Peyer's patch (tissue), 4 donors: ENCODE measurements at regions not wholly inside any gene's neighbourhood (a gene's known extent, or its start where the extent isn't known, plus 50 kb on each side); places are given as distances from the start of the nearest gene placed in this dataset.

Experiments
- DNase-seq, 3 donors: peaks; one replicate each; pipeline ENCODE4 v3.0.0-alpha.2; 2017 to 2019
- H3K27ac ChIP-seq, 4 donors: fragments of 200-600 bp; sonication (generic); one replicate each; pipeline ENCODE4 v1.5.1; 2016 to 2019
- H3K27me3 ChIP-seq, 2 donors: fragments of 200-600 bp; sonication (generic); one replicate each; pipeline ENCODE4 v1.5.1; 2019
- H3K36me3 ChIP-seq, 3 donors: fragments of 200-600 bp; sonication (generic); one replicate each; pipeline ENCODE4 v1.5.1; 2016 to 2019
- H3K4me1 ChIP-seq, 4 donors: fragments of 200-600 bp; sonication (generic); one replicate each; pipeline ENCODE4 v1.5.1; 2016 to 2019
- H3K4me3 ChIP-seq, 4 donors: fragments of 200-600 bp; sonication (generic); 1 replicate in 3 of 4; 2 replicates in 1 of 4; pipeline ENCODE4 v1.5.1; 2016 to 2019; ENCODE audit warnings: mild to moderate bottlenecking in 1 of 4
- H3K9me3 ChIP-seq, 4 donors: fragments of 200-600 bp; sonication (generic); one replicate each; pipeline ENCODE4 v1.5.1; 2016 to 2019; ENCODE audit warnings: mild to moderate bottlenecking in 1 of 4
- POLR2A ChIP-seq, 2 donors: fragments of 450-650 bp; IDR thresholded peaks; one replicate each; pipeline ENCODE4 v1.5.1; 2017; ENCODE audit warnings: antibody characterized with exemption in 2 of 2, mild to moderate bottlenecking in 2 of 2, moderate library complexity in 2 of 2
- TF ChIP-seq, protein P1 (sequence below), 6 experiments: fragments of 450-650 bp in 4 of 6; fragments of 200-600 bp in 2 of 6; sonication (generic) in 1 of 6; IDR thresholded peaks; one replicate each; pipeline ENCODE4 v1.5.1; 2017 to 2019; ENCODE audit warnings: antibody characterized with exemption in 6 of 6, mild to moderate bottlenecking in 3 of 6, moderate library complexity in 1 of 6

DNA sequence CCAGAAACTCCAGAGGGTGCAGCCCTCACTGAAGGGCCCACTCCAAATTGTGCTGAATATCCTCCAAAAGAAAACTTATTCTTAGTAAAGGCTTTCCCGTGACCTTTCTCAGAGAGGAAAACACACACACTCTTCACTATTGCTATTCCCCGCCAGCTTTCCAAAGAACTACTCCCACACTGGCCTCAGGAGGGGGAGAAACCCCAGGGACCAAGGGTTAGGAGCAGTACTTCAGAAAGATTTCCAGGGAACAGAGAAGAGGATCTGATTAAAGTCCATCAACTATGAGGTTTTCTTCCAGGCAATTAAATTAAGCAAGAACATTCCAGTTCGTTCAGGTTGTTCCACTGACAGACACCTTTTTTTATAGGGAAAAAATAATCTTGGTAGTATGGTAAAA, 150.2 kb downstream of the TTC32 start:
- DNase-seq: no peak
- no peak overlapping the region for H3K27ac ChIP-seq

DNA sequence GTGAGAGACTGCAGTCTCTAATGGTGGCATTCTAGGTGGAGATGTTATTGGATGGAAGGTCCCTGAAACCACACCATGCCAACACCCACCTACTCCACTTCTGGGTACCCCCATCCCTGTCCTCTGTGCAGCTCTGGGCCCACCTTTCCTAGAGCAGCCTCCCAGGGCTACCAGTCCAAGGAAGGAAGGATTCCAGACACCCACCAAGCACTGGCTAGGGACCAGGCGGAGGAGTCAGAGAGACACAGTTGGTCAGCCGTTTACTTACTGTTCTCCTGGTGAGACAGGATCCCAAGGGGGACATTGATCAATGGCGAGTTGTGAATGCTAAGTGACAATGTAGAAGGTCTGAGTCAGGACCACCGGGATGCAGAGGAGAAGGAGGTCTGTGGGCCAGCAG, 151.6 kb downstream of the TTC32 start:
- Histone ChIP-seq H3K27me3 (no peaks in the 10 kb centered on the region), H3K4me1 (no peaks in the 10 kb centered on the region), H3K4me3 (no peak overlapping the region), H3K27ac (no peak overlapping the region), H3K9me3 (no peaks in the 10 kb centered on the region), H3K36me3 (no peaks in the 10 kb centered on the region)
- no peak for DNase-seq
- TF ChIP-seq, protein P1, sequence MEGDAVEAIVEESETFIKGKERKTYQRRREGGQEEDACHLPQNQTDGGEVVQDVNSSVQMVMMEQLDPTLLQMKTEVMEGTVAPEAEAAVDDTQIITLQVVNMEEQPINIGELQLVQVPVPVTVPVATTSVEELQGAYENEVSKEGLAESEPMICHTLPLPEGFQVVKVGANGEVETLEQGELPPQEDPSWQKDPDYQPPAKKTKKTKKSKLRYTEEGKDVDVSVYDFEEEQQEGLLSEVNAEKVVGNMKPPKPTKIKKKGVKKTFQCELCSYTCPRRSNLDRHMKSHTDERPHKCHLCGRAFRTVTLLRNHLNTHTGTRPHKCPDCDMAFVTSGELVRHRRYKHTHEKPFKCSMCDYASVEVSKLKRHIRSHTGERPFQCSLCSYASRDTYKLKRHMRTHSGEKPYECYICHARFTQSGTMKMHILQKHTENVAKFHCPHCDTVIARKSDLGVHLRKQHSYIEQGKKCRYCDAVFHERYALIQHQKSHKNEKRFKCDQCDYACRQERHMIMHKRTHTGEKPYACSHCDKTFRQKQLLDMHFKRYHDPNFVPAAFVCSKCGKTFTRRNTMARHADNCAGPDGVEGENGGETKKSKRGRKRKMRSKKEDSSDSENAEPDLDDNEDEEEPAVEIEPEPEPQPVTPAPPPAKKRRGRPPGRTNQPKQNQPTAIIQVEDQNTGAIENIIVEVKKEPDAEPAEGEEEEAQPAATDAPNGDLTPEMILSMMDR (IDR thresholded peaks at IDR 0.05): no peak
- TF ChIP-seq POLR2A (IDR thresholded peaks at IDR 0.05): no peak

More for the DNA sequence above, 150.2 kb downstream of the TTC32 start:
- Histone ChIP-seq H3K9me3 (no peaks in the 10 kb centered on the region), H3K4me3 (no peak overlapping the region), H3K27me3 (no peaks in the 10 kb centered on the region), H3K4me1 (no peaks in the 10 kb centered on the region), H3K36me3 (no peaks in the 10 kb centered on the region)
- TF ChIP-seq, protein P1 (IDR thresholded peaks at IDR 0.05): no peak
- no peak for TF ChIP-seq POLR2A (IDR thresholded peaks at IDR 0.05)

DNA sequence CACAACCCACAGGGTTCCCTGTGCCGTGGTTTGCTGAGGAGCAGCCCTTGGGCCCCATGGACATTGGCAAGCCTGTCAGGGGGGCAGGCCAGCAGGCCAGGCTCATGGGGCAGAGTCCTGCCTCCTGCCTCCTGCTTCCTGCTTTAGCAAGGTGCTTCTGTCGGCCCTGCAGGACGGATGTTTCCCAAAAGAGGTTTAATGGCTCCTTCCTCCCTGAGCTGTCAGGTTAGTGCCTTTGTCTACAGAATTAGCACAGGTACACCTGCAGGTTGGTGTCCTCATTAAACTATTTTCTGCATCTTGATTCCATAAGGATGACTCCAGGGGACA, 152.3 kb downstream of the TTC32 start:
- no peak for DNase-seq
- Histone ChIP-seq H3K27me3 (no peaks in the 10 kb centered on the region), H3K4me3 (no peak overlapping the region), H3K36me3 (no peaks in the 10 kb centered on the region), H3K9me3 (no peaks in the 10 kb centered on the region), H3K4me1 (no peaks in the 10 kb centered on the region), H3K27ac (no peak overlapping the region)
- TF ChIP-seq, protein P1 (IDR thresholded peaks at IDR 0.05): no peak
- TF ChIP-seq POLR2A (IDR thresholded peaks at IDR 0.05): no peak

DNA sequence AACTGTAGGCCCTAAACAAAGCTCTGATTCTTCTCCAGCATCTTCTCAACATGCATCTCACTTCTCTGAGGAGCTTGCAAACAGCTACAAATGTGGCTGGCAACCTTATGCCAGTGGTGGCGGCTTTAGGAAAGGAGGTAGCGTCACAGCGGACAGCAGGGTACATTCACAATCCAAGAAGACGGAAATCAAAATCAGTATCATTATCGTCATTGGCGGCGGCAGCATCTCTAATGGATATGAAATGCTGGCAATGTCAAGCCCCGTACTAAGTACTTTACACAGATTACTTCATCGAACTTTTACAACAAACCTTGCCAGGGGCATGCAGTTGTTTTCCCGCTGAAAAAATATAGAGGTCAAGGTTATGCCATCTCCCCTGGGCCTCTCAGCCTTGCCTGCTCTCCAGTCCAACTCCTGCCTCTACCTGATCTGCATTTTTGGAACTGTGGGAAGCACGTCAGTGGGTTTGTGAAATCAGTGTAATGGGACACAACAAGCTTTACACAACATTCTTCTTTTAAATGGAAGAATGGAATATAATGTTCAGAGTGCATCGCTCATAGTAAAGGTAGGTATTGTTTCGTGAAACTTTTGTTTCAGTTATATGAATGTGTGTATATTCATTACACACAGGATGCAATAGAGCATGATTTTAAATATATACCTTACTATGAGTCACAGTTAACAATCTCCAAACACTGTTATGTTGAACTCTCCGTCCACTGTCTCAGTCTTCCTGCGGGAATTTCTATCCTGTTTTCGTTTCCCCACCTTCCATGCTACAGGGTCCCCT, 152.9 kb downstream of the TTC32 start:
- Histone ChIP-seq H3K4me1 (no peaks in the 10 kb centered on the region), H3K9me3 (no peaks in the 10 kb centered on the region), H3K4me3 (no peak overlapping the region), H3K36me3 (no peaks in the 10 kb centered on the region), H3K27ac (no peak overlapping the region), H3K27me3 (no peaks in the 10 kb centered on the region)
- no peak for DNase-seq
- TF ChIP-seq, protein P1 (IDR thresholded peaks at IDR 0.05): no peak
- no peak for TF ChIP-seq POLR2A (IDR thresholded peaks at IDR 0.05)

DNA sequence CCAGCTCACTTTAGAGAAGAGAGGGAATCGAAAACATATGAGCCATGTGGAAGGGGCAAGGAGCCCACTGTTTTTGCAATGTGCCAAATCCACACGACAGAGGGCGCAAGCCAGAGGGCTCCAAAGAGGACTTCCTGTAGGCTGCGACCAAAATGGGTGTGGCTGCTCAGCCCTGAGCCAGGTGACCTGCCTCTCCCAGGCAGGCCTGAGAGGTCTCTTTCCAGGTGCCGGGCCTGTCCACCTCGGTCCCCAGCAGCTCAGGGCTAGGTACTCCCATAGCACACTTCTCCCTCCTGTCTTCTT, 153.8 kb downstream of the TTC32 start:
- TF ChIP-seq, protein P1 (IDR thresholded peaks at IDR 0.05): no peak
- TF ChIP-seq POLR2A (IDR thresholded peaks at IDR 0.05): no peak
- Histone ChIP-seq H3K4me1 (no peaks in the 10 kb centered on the region), H3K4me3 (no peak overlapping the region), H3K9me3 (no peaks in the 10 kb centered on the region), H3K36me3 (no peaks in the 10 kb centered on the region), H3K27ac (no peak overlapping the region), H3K27me3 (no peaks in the 10 kb centered on the region)
- DNase-seq: no peak
